ENCODE measurements at regions not wholly inside any gene's neighbourhood (a gene's known extent, or its start where the extent isn't known, plus 50 kb on each side); places are given as distances from the start of the nearest gene placed in this dataset.

GRCh38 chr6:95784869-95785268 is 207.5 kb downstream of the MANEA start:
- TF ChIP-seq CTCF (IDR thresholded peaks at IDR 0.05 in 8 of 11, conservative IDR thresholded peaks at IDR 0.05 in 3 of 11) (no peak), POLR2A (IDR thresholded peaks at IDR 0.05) (no peak)

All from spleen (tissue), 7 donors.